ENCODE measurements at regions not wholly inside any gene's neighbourhood (a gene's known extent, or its start where the extent isn't known, plus 50 kb on each side); places are given as distances from the start of the nearest gene placed in this dataset.

DNA sequence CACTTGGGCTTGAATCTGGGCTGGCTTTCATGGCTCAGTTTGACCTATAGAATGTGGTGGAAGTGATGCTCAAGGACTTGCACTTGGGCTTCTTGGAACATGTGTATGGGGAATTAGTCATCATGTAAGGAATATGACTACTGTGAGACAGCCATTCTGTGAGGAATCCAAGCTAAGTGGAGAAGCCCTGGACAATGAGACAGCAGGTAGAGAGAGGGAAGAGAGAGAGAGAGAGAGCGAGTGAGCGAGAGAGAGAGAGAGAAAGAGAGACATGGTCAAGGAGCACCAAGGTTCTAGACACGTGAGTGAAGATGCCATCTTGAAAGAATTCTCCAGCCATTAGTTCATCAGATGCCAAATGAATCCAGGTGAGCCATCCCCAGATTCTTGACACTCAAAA is 261.6 kb upstream of the SORL1-AS1 start:
- H3K4me1 ChIP-seq (ENCODE audit: insufficient read depth, low read length) = peaks cover 8% of the 10 kb centered on the region; the same call in 1 of the 2 replicates
- intact Hi-C loops (cut with micrococcal nuclease; ENCODE audit: unreplicated experiment) (no loop called here), in situ Hi-C loops (cut with HindIII; ENCODE audit: extremely low pct_ligation_motif_present, low pct_unique_long_range_greater_than_20kb) (no loop called here)
- H3K4me2 ChIP-seq (ENCODE audit: low read depth, low read length) = no peak overlapping the region
- no peaks in the 10 kb centered on the region for H3K79me2 ChIP-seq (ENCODE audit: insufficient read depth, low read length)
- TF ChIP-seq PTBP1 (IDR thresholded peaks at IDR 0.05; ENCODE audit: low read depth, low read length, poor library complexity, severe bottlenecking) (no peak), DNMT3B (CRISPR knock-in tag; conservative IDR thresholded peaks at IDR 0.05) (no peak), HOXA9 (CRISPR knock-in tag; IDR thresholded peaks at IDR 0.05; ENCODE audit: borderline replicate concordance) (no peak), KDM4B (CRISPR knock-in tag; IDR thresholded peaks at IDR 0.05) (no peak), KLF13 (CRISPR knock-in tag; IDR thresholded peaks at IDR 0.05) (no peak), ZSCAN30 (CRISPR knock-in tag; IDR thresholded peaks at IDR 0.05) (no peak)
- TF ChIP-seq, protein P1, sequence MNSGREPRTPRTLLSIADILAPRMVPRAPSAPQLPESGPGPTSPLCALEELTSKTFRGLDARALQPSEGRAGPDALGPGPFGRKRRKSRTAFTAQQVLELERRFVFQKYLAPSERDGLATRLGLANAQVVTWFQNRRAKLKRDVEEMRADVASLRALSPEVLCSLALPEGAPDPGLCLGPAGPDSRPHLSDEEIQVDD (CRISPR knock-in tag; IDR thresholded peaks at IDR 0.05; ENCODE audit: borderline replicate concordance) = no peak
- TF ChIP-seq, protein P2, sequence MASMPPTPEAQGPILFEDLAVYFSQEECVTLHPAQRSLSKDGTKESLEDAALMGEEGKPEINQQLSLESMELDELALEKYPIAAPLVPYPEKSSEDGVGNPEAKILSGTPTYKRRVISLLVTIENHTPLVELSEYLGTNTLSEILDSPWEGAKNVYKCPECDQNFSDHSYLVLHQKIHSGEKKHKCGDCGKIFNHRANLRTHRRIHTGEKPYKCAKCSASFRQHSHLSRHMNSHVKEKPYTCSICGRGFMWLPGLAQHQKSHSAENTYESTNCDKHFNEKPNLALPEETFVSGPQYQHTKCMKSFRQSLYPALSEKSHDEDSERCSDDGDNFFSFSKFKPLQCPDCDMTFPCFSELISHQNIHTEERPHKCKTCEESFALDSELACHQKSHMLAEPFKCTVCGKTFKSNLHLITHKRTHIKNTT (CRISPR knock-in tag; IDR thresholded peaks at IDR 0.05) = no peak
- DNase-seq (ENCODE audit: low spot score) (no peak), ATAC-seq (no peak), FAIRE-seq (no peak)
- H3K36me3 ChIP-seq (replicated peaks in 1 of 2; ENCODE audit: control insufficient read depth in 1 of 2, insufficient read depth in 2 of 2, low read length in 2 of 2) = no peaks in the 10 kb centered on the region
- H2AFZ ChIP-seq (ENCODE audit: low read length) = no peak overlapping the region
- CTCF ChIA-PET (ENCODE audit: low intra/inter-chr PET ratio, low total read pairs) = no interaction called here
- POLR2A ChIA-PET = no interaction called here
- no peak overlapping the region for H3K9ac ChIP-seq (ENCODE audit: insufficient read depth, low read depth, low read length)
- no TSS peak for BruUV-seq (replicated peaks)
- WGBS (ENCODE audit: low lambda C conversion rate) = 45% methylated on average over 3 of the region's 3 CpGs
- H3K27me3 ChIP-seq (ENCODE audit: control insufficient read depth in 1 of 2, insufficient read depth in 2 of 2, low read length in 2 of 2) = no peaks in the 10 kb centered on the region
- H3K4me3 ChIP-seq (replicated peaks in 1 of 3; ENCODE audit: insufficient read depth in 1 of 3, low read depth in 2 of 3, low read length in 3 of 3) = no peak overlapping the region
- H3K9me3 ChIP-seq (ENCODE audit: low read length) = no peaks in the 10 kb centered on the region
- H4K20me1 ChIP-seq (ENCODE audit: insufficient read depth, low read length) = no peaks in the 10 kb centered on the region
- no peak overlapping the region for H3K27ac ChIP-seq (ENCODE audit: extremely low read length, insufficient read depth, low read length)

DNA sequence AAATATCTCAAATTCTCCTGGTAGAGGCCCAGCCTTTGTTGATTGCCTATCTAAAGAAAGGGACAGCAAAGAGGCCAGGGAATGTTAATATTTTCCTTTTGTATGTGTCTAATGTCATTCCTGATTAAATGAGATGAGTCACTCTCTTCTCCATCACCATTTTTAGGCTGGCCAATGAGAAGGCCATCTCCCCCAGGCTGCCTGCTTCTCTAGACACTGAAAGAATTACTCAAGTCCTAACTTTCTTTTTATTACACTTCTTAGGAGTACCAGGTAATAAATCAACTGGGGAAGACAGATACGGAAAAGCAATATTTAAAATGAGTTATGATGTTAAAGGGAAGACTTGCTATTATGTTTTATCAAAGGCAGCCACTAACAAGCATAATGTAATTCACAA is 259.2 kb upstream of the SORL1-AS1 start:
- H2AFZ ChIP-seq (ENCODE audit: low read length) = no peak overlapping the region
- H3K9ac ChIP-seq (ENCODE audit: insufficient read depth, low read depth, low read length) = no peak overlapping the region
- CTCF ChIA-PET (ENCODE audit: low intra/inter-chr PET ratio, low total read pairs) = no interaction called here
- H3K4me3 ChIP-seq (replicated peaks in 1 of 3; ENCODE audit: insufficient read depth in 1 of 3, low read depth in 2 of 3, low read length in 3 of 3) = no peak overlapping the region
- no peak overlapping the region for H3K4me2 ChIP-seq (ENCODE audit: low read depth, low read length)
- H3K27me3 ChIP-seq (ENCODE audit: control insufficient read depth in 1 of 2, insufficient read depth in 2 of 2, low read length in 2 of 2) = no peaks in the 10 kb centered on the region
- peaks cover 8% of the 10 kb centered on the region; the same call in 1 of the 2 replicates for H3K4me1 ChIP-seq (ENCODE audit: insufficient read depth, low read length)
- 57% methylated on average over 1 of the region's 1 CpG for WGBS (ENCODE audit: low lambda C conversion rate)
- ATAC-seq (no peak), FAIRE-seq (no peak), DNase-seq (ENCODE audit: low spot score) (peak; percentile 74)
- intact Hi-C loops (cut with micrococcal nuclease; ENCODE audit: unreplicated experiment) (no loop called here), in situ Hi-C loops (cut with HindIII; ENCODE audit: extremely low pct_ligation_motif_present, low pct_unique_long_range_greater_than_20kb) (no loop called here)
- POLR2A ChIA-PET = no interaction called here
- TF ChIP-seq FOSL2 (CRISPR knock-in tag; IDR thresholded peaks at IDR 0.05) (peak; percentile 55), SATB2 (CRISPR knock-in tag; IDR thresholded peaks at IDR 0.05) (no peak)
- H4K20me1 ChIP-seq (ENCODE audit: insufficient read depth, low read length) = no peaks in the 10 kb centered on the region
- H3K36me3 ChIP-seq (replicated peaks in 1 of 2; ENCODE audit: control insufficient read depth in 1 of 2, insufficient read depth in 2 of 2, low read length in 2 of 2) = no peaks in the 10 kb centered on the region
- no peaks in the 10 kb centered on the region for H3K79me2 ChIP-seq (ENCODE audit: insufficient read depth, low read length)
- BruUV-seq (replicated peaks) = no TSS peak
- H3K9me3 ChIP-seq (ENCODE audit: low read length) = no peaks in the 10 kb centered on the region
- H3K27ac ChIP-seq (ENCODE audit: extremely low read length, insufficient read depth, low read length) = no peak overlapping the region

Data from HepG2 (cell line).